NOMO-1 (cell line): ENCODE measurements at regions not wholly inside any gene's neighbourhood (a gene's known extent, or its start where the extent isn't known, plus 50 kb on each side); places are given as distances from the start of the nearest gene placed in this dataset.
A peak's percentile ranks its signal among the peaks of the same experiment; 100 is the strongest.
"Not testable (repeated sequence)": the region's sequence is repeated elsewhere in the genome, so short reads cannot be mapped to it uniquely, and the experiment has no call there.

Experiments used
- DNase-seq, 2 experiments: peaks; one replicate each; lab custom pipeline; 2025; ENCODE audit not compliant: unreplicated experiment in 2 of 2; lab: John Stamatoyannopoulos, UW

GRCh38 chr6:135701426-135701825 is 150.1 kb upstream of the PDE7B start:
- no peak for DNase-seq

DNA sequence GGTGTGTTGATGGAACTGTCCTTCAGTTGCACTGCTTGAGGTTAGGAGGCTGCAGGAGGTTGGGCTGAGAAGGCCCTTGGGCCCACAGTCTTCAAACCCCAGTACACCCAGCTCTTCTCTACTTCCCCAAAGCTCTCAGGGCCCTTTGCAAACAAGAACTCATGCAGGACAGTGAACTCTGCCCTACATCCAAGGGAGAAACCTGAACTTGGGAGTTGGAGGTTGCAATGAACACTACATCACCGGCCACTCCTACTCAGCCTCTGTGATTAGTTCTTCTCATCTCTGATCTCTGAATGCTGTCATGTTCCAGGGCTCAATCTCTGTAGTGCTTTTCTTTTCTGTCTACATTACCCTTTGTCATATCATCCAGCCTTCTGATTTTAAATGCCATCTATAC is 148.5 kb upstream of the PDE7B start:
- peak; percentile 25 to 33 for DNase-seq

DNA sequence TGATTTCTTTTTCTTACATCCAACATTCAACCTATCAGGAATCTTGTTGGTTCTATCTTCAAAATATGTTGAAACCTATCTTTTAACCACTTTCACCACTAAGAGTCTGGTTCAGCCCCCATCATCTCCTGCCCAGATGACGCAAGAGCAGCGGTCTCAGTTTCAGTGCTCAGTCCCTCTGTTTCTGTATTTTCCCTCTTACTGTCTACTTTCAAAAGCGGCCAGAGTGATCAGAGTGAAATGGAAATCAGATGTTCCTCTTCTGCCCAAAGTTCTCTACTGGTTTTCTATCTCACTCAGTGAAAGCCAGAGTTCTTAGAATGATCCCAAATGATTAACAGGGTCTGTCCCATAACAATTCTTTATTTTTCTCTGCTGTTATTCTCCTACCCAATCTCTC is 147.9 kb upstream of the PDE7B start:
- DNase-seq: peak; percentile 77 to 91

DNA sequence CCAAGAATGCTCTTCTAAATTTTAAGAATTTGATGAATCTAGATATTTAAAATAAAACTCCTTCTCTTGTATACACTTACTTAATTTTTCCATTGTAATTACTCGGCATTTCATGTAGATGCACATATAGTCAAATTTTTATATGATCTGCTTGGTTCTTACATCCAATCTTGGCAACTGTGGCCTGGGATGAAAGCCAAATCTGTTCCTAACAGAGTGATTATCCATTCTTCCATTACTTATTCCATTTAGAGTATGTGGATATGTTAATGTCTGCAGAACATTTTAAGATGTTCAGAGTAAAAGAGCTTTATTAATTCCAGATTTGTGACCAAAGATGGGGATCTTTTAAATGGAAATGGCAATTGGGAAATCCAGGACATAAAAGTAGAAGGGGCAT is 144.1 kb upstream of the PDE7B start:
- DNase-seq: no peak

GRCh38 chr6:135710042-135710441 is 141.5 kb upstream of the PDE7B start:
- DNase-seq: no peak

- DNase-seq: no peak
These were observed 129.3 kb upstream of the PDE7B start for GRCh38 chr6:135722190-135722589.

DNA sequence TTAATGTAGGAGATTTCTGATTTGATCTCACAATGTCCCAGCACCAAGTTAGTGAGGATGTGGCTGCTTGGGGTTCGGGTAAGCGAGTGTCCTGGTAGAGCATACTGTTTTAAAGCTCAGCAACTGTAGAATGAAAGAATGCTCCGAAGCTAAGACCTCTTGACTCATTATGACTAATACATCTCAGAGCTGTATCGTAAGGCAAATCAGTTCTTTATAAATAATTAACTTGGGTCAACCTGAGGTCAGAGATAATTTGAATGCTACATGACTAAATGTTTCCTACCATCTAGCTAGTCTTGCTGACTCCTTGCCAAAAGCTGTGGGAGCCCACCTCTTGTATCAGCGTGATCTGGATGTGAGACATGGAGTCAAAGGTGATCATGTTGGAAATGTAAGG is 128.8 kb upstream of the PDE7B start:
- no peak for DNase-seq

GRCh38 chr6:135728589-135728988 is 122.9 kb upstream of the PDE7B start:
- DNase-seq: no peak

GRCh38 chr6:135731116-135731515 is 120.4 kb upstream of the PDE7B start:
- no peak for DNase-seq

- not testable (repeated sequence) for DNase-seq
These were observed 115.2 kb upstream of the PDE7B start for GRCh38 chr6:135736351-135736750.

DNA sequence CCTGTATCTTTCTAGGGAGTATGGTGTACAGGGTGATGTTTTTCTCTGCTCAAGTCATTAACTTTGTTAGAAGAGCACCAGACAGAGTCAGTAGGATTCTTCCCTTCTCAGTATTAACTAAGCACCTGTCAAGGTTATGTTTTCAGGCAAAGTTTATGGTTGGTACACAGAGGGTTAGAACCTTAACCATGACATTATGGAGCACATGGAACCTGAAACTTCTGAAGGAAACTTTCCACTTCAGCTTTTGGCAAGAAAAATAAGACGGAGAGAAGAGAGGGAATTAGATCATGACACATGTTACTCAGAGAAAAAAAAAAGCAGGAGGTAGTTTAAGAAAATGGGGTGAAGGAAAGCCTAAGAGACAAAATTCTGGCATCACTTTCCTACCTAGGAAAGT is 112.9 kb upstream of the PDE7B start:
- no peak for DNase-seq

GRCh38 chr6:135739288-135739687 is 112.2 kb upstream of the PDE7B start:
- DNase-seq: no peak

DNA sequence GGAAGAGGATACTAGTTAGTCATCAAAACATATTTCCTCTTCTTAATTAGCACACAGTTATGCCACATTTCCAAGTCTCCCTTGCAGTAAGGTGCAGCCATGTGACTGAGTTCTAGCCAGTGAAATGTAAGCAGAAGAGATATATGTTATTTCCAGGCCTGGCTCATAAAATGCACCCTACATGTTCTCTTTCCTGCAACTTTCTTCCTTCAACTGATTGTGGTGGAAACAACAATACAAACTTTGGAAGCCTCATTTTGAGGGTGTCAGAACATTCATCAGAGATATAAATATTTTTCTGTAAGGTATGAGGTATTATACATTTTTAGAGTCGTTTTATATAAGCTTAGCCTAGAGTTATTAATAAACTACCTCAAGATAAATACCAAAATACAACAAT is 110.9 kb upstream of the PDE7B start:
- DNase-seq: no peak

DNA sequence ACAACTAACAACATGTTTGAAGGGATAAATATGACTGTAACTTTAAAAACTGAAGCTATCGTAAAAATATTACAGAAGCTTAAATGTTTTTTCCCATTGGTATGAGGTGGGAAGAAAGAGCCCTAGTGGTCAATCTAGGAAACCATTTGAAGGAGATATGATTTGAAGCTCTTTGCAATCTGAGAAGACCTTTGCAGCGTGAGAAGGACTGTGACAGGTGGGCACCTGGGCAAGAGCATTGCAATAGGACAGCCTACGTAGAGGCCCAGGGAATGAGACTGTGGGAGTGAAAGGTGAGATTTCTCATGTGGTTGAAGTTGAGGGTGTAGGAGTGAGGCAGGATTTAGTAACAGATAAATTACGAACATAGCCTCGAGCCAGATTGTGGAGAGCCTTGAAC is 108.0 kb upstream of the PDE7B start:
- DNase-seq: no peak

DNA sequence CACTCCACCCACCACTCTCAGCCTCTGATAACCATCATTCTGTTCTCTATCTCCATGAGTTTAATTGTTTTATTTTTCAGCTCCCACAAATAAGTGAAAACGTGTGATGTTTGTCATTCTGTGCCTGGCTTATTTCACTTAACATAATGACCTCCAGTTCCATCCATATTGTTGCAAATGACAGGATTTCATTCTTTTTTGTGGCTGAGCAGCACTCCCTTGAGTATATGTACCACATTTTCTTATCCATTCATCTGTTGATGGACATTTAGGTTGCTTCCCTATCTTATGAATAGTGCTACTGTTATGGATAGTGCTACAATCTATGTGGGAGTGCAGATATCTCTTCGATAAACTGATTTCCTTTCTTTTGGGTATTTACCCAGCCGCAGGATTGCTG is 103.3 kb upstream of the PDE7B start:
- DNase-seq: no peak

DNA sequence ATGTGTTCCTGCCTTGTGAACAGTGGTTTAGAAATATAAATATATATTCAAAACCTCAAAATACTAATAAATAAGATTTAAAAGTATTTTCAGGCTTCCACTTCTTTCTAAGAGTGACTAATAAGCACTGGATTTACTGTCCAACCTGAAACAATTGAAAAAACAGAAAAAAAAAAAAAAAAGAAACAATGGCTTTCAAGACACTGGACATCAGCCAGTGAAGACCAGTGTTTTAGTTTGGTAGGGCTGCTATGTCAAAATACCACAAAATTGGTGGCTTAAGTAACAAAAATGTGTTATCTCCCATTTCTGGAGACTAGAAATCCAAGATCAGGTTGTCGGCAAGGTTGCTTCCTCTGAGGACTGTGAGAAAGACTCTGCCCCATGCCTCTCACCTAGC is 101.4 kb upstream of the PDE7B start:
- DNase-seq: no peak

GRCh38 chr6:135753196-135753595 is 98.3 kb upstream of the PDE7B start:
- no peak for DNase-seq

- DNase-seq: peak; percentile 0 to 9
These were observed 91.7 kb upstream of the PDE7B start for GRCh38 chr6:135759831-135760230.

DNA sequence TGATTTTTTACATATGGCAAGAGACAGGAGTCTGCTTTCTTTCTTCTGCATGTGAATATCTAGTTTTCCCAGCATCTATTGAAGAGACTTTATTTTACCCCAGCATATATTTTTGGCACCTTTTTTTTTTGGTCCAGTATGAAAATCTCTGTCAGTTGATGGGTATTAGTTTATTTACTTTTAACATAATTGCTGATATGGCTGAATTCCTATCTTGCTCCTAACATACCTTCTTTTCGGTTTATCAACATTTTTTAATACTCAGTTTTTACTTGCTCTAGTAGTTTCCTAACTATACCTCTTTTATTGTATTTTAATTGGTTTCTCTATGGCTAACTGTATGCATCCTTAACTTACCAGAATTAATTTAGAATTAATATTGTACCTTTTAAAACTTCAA is 77.5 kb upstream of the PDE7B start:
- no peak for DNase-seq

- no peak for DNase-seq
These were observed 72.3 kb upstream of the PDE7B start for GRCh38 chr6:135779213-135779612.

DNA sequence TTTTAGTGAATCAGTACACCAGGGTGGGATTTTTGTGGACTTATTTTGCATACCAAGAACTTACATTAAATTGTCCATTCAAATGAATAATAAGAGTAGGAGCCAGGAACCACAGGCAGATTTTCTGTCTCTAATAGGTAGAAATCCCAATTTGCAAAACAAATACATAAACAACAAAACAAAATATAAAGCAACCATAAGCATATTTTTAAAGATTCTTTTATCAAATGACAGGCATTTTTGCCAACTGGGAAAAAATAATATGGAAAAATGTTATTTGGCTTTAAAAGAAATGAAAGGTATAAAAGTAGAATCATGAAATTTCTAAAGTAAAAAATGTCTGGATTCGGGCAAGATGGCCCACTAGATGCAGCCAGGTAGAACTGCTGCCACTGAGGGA is 71.2 kb upstream of the PDE7B start:
- DNase-seq: no peak

DNA sequence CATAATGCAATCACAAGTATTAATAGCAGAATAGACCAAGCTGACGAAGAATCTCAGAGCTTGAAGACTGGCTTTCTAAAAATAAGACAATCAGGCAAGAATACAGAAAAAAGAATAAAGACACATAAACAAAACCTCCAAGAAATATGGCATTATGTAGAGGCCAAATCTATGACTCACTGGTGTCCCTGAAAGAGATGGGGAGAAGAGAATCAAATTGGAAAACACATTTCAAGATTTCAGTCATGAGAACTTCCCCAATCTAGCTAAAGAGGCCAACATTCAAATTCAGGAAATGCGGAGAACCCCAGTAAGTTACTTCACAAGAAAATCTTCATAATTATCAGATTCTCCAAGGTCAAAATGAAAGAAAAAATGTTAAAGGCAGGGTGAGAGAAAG is 69.0 kb upstream of the PDE7B start:
- DNase-seq: no peak

DNA sequence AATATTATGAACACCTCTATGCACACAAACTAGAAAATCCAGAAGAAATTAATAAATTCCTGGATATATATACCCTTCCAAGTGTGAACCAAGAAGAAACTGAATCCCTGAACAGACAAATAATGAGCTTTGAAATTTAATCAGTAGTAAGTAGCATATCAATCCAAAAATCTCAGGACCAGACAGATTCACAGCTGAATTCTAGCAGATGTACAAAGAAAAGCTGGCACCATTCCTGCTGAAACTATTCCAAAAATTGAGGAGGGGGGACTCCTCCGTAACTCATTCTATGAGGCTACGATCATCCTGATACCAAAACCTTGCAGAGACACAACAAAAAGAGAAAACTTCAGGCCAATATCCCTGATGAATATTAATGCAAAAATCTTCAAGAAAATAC is 67.0 kb upstream of the PDE7B start:
- DNase-seq: no peak
